ENCODE measurements at regions not wholly inside any gene's neighbourhood (a gene's known extent, or its start where the extent isn't known, plus 50 kb on each side); places are given as distances from the start of the nearest gene placed in this dataset.

DNA sequence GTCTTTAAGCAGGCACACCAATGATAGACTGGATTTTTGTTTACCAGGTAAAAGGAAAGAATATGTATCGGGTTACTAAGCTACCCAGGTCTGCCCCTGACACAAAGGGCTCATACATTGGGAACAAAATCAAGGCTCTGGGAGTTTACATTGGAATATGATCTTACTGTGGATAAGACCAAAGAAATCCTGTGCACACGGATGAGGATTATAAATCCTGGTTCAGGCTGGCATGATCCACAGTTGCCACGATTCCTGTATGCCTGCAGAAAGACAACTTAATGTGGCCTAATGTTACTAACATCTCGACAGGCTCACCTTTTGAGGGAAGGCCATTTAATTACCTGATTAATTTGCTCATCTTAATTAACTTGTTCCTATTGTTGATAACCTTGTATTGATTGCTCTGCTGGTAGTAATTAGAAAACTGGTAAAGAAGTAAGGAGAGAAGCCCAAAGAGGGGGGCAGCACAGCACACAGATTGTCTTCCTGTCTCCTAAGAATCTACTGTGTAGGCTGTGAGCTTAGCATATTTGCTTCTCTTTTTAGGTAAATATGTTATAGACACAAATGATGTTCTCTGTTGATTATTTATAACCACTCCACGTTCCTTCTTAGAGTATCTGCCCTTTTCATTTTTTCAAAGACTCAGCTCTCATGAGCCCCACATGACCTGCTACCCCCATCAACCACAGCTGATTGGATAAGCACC lies 51.0 kb upstream of the TOX3 start:
- Mint-ChIP-seq H3K4me1 (ENCODE audit: low read depth) (no peaks in the 10 kb centered on the region), H3K36me3 (ENCODE audit: insufficient read depth in 2 of 2) (no peaks in the 10 kb centered on the region), H3K27ac (no peak overlapping the region), H3K9me3 (peaks cover 0 to 4% of the 10 kb centered on the region in 2 donors), H3K27me3 (ENCODE audit: low read depth) (no peaks in the 10 kb centered on the region), H3K4me3 (no peak overlapping the region)
- no peak for DNase-seq
- ATAC-seq (replicated peaks in 1 of 2), result no peak

DNA sequence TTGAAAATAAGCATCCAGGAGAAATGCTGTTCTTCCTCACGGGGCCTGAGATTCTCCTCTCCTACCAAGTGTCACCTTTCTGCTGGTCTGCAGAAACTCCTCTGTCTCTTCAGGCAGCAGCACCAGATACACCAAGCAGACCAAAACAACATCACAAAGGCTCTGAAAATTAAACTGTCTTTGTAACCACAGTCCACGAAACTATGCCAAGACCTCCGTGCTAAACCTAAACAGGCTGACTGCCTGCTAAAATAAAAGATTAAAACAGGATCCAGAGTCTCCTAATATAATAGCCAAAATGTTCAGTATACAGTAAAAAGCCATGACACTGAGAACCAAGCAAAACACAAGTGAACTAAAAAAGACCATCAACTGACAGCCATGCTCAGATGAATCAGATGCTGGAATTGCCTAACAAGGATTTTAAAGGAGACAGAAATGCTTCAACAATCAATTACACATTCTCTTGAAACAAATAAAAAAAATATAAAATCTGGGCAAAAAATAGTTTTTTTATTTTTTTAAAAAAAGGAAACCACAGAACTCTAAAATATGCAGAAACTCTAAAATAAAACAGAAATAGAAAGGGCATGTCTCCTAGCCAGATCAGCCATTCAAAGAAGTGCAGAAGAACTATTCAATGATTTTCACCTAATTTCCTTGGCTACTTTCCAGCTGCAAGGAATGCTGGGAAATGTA lies 50.3 kb upstream of the TOX3 start:
- Mint-ChIP-seq H3K4me1 (ENCODE audit: low read depth) (no peaks in the 10 kb centered on the region), H3K36me3 (ENCODE audit: insufficient read depth in 2 of 2) (no peaks in the 10 kb centered on the region), H3K27me3 (ENCODE audit: low read depth) (no peaks in the 10 kb centered on the region), H3K9me3 (peaks cover 0 to 4% of the 10 kb centered on the region in 2 donors), H3K4me3 (no peak overlapping the region), H3K27ac (no peak overlapping the region)
- no peak for ATAC-seq (replicated peaks in 1 of 2)
- no peak for DNase-seq

Measured in activated T-cell treated with anti-CD3 and anti-CD28 coated beads, Interleukin-2, amount 50 U/mL, for 72 hours (primary cell).